HL-60 (cell line): ENCODE measurements at regions not wholly inside any gene's neighbourhood (a gene's known extent, or its start where the extent isn't known, plus 50 kb on each side); places are given as distances from the start of the nearest gene placed in this dataset.

ENCODE experiments used
- DNase-seq, 2 experiments: peaks; one replicate each; pipeline ENCODE4 v3.0.0-alpha.2; 2010 to 2020; ENCODE audit warnings: low read depth in 1 of 2, low spot score in 1 of 2
- H3K27ac ChIP-seq: fragments of 250-450 bp; sonication (Bioruptor Pico); replicated peaks from 2 replicates; pipeline ENCODE4 v1.5.1; 2020; ENCODE audit warnings: mild to moderate bottlenecking, moderate library complexity
- H3K27me3 ChIP-seq: fragments of 250-450 bp; sonication (Bioruptor Pico); 2 replicates; pipeline ENCODE4 v1.5.1; 2021; ENCODE audit warnings: mild to moderate bottlenecking, moderate library complexity; ENCODE audit not compliant: insufficient read depth, poor library complexity, severe bottlenecking
- H3K4me3 ChIP-seq: replicated peaks from 2 replicates; pipeline ENCODE4 v1.5.1; 2011; ENCODE audit warnings: mild to moderate bottlenecking, control low read depth, low read length; ENCODE audit not compliant: insufficient read depth
- GABPA ChIP-seq: IDR thresholded peaks from 2 replicates; pipeline ENCODE4 v1.6.1; 2012; ENCODE audit warnings: low read depth
- POLR2AphosphoS5 ChIP-seq: IDR thresholded peaks from 2 replicates; pipeline ENCODE4 v1.6.1; 2012; ENCODE audit warnings: low read depth
- SPI1 ChIP-seq: IDR thresholded peaks from 2 replicates; pipeline ENCODE4 v1.6.1; 2012; ENCODE audit warnings: low read depth, mild to moderate bottlenecking, borderline replicate concordance
- TF ChIP-seq, protein P1 (sequence below): IDR thresholded peaks from 2 replicates; pipeline ENCODE4 v1.6.1; 2012; ENCODE audit warnings: low read depth; ENCODE audit not compliant: insufficient replicate concordance
- TF ChIP-seq, protein P2 (sequence below): IDR thresholded peaks from one replicate; pipeline ENCODE4 v1.5.1; 2011; ENCODE audit warnings: low read length, control low read depth, inconsistent platforms; ENCODE audit not compliant: insufficient read depth

DNA sequence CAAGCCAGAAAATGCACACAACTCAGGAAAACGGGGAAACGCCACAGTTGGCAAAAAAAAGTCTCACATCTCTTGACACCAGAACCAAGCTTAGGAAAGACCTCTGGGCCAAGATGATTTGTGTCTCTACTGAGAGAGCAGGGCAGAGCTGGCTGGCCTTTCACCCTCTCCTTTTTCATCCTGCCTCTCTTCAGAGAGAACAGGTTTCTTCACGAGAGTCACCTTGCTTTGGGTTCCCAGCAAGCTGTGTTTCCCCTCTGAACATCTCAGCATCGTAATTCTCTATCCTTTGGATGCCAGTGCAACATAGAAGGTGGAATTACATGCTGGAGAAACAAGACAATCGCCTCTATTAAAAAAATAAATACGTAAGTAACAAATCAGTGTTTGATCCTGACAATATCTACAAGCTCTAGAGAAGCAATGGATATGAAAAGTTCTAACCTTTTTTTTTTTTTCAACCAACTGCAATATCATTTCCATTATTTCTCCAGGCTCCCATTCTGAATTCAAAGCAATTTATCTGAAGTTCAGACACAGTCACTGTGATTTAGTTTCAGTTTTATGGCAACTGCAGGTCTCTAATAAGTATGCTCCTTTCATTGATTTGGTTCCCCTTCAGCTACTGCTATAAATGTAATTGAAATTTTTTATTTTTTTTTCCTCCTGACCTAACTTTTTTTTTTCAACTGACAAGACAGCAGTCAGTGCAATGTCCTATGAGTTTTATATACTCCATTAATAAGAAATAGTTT, 708.6 kb downstream of the DTWD2 start:
- no peak for DNase-seq
- TF ChIP-seq GABPA, result no peak
- TF ChIP-seq SPI1, result no peak
- TF ChIP-seq, protein P1, sequence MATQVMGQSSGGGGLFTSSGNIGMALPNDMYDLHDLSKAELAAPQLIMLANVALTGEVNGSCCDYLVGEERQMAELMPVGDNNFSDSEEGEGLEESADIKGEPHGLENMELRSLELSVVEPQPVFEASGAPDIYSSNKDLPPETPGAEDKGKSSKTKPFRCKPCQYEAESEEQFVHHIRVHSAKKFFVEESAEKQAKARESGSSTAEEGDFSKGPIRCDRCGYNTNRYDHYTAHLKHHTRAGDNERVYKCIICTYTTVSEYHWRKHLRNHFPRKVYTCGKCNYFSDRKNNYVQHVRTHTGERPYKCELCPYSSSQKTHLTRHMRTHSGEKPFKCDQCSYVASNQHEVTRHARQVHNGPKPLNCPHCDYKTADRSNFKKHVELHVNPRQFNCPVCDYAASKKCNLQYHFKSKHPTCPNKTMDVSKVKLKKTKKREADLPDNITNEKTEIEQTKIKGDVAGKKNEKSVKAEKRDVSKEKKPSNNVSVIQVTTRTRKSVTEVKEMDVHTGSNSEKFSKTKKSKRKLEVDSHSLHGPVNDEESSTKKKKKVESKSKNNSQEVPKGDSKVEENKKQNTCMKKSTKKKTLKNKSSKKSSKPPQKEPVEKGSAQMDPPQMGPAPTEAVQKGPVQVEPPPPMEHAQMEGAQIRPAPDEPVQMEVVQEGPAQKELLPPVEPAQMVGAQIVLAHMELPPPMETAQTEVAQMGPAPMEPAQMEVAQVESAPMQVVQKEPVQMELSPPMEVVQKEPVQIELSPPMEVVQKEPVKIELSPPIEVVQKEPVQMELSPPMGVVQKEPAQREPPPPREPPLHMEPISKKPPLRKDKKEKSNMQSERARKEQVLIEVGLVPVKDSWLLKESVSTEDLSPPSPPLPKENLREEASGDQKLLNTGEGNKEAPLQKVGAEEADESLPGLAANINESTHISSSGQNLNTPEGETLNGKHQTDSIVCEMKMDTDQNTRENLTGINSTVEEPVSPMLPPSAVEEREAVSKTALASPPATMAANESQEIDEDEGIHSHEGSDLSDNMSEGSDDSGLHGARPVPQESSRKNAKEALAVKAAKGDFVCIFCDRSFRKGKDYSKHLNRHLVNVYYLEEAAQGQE, result no peak
- TF ChIP-seq POLR2AphosphoS5, result no peak
- TF ChIP-seq, protein P2, sequence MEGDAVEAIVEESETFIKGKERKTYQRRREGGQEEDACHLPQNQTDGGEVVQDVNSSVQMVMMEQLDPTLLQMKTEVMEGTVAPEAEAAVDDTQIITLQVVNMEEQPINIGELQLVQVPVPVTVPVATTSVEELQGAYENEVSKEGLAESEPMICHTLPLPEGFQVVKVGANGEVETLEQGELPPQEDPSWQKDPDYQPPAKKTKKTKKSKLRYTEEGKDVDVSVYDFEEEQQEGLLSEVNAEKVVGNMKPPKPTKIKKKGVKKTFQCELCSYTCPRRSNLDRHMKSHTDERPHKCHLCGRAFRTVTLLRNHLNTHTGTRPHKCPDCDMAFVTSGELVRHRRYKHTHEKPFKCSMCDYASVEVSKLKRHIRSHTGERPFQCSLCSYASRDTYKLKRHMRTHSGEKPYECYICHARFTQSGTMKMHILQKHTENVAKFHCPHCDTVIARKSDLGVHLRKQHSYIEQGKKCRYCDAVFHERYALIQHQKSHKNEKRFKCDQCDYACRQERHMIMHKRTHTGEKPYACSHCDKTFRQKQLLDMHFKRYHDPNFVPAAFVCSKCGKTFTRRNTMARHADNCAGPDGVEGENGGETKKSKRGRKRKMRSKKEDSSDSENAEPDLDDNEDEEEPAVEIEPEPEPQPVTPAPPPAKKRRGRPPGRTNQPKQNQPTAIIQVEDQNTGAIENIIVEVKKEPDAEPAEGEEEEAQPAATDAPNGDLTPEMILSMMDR, result no peak
- Histone ChIP-seq H3K27me3 (no peaks in the 10 kb centered on the region), H3K27ac (no peak overlapping the region), H3K4me3 (no peak overlapping the region)

DNA sequence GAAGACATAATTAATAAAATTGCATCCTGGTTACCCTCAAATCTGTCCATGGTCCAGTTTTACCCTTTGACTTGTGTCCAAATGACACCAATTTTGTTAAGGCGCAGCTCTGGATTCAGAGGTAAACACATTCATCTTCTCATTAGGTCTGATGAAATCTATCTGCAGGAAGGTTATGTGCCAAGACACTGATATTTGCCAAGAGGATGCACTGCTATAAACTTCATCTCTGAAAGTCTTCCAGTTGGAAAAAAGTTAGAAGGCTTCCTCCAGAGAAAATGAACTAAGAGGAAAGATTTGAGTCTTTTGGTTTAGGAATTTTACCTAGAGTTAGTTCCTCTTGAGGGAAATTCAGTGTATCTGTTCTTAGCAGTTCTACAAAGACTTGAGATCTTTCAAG, 717.8 kb downstream of the DTWD2 start:
- TF ChIP-seq GABPA (no peak), POLR2AphosphoS5 (no peak), SPI1 (no peak)
- TF ChIP-seq, protein P2, result no peak
- TF ChIP-seq, protein P1, result no peak
- H3K27me3 ChIP-seq, result no peaks in the 10 kb centered on the region
- no peak for DNase-seq
- no peak overlapping the region for H3K4me3 ChIP-seq
- no peak overlapping the region for H3K27ac ChIP-seq

DNA sequence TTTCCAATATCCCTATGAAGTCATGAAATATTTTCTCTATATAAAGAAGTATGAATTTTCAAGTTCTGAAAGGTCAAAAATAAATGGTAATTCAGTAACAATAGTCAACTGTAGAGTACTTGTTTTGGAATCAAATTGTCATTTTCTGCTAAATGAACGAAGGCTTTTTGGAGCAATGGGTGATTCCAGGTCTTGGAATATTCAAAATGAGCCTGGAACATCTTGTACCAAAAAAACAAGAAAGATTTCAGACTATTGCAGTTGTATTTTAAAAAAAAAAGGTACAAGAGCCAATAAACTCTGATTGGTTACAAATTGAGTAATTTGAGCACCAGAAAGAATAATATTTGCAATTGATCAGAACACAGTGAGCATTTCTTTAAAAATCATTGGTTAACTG, 730.1 kb downstream of the DTWD2 start:
- Histone ChIP-seq H3K4me3 (no peak overlapping the region), H3K27ac (no peak overlapping the region), H3K27me3 (no peaks in the 10 kb centered on the region)
- no peak for DNase-seq
- no peak for TF ChIP-seq SPI1

DNA sequence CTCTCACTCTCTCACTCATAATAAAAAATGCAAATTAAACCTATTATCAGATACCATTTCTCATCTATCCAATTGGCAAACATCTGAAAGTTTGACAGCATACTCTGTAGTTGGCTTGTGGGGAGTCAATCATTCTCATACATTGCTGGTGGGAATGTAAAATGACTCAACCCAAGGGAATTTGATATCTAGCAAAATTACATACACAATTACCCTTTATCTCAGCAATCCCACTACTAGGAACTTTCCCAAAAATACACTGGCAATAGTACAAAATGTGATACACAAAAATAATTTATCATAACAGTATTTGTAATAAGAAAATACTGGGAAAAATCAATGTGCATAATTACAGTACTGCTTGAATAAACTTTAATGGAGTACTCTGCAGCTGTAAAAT, 731.3 kb downstream of the DTWD2 start:
- TF ChIP-seq GABPA (no peak), POLR2AphosphoS5 (no peak), SPI1 (no peak)
- TF ChIP-seq, protein P2, result no peak
- TF ChIP-seq, protein P1, result no peak
- DNase-seq, result no peak
- Histone ChIP-seq H3K27ac (no peak overlapping the region), H3K27me3 (no peaks in the 10 kb centered on the region), H3K4me3 (no peak overlapping the region)
